PC-9 (cell line): ENCODE measurements at regions not wholly inside any gene's neighbourhood (a gene's known extent, or its start where the extent isn't known, plus 50 kb on each side); places are given as distances from the start of the nearest gene placed in this dataset.

ENCODE experiments used
- EZH2 ChIP-seq: fragments of 200-600 bp; sonication (generic); IDR thresholded peaks from 2 replicates; pipeline ENCODE4 v1.8.0; 2017; ENCODE audit warnings: antibody characterized with exemption, low read depth
- TF ChIP-seq, protein P1 (sequence below): fragments of 200-600 bp; sonication (generic); conservative IDR thresholded peaks from 2 replicates; pipeline ENCODE4 v1.6.1; 2017; ENCODE audit warnings: mixed run types, antibody characterized with exemption, mild to moderate bottlenecking, moderate library complexity

DNA sequence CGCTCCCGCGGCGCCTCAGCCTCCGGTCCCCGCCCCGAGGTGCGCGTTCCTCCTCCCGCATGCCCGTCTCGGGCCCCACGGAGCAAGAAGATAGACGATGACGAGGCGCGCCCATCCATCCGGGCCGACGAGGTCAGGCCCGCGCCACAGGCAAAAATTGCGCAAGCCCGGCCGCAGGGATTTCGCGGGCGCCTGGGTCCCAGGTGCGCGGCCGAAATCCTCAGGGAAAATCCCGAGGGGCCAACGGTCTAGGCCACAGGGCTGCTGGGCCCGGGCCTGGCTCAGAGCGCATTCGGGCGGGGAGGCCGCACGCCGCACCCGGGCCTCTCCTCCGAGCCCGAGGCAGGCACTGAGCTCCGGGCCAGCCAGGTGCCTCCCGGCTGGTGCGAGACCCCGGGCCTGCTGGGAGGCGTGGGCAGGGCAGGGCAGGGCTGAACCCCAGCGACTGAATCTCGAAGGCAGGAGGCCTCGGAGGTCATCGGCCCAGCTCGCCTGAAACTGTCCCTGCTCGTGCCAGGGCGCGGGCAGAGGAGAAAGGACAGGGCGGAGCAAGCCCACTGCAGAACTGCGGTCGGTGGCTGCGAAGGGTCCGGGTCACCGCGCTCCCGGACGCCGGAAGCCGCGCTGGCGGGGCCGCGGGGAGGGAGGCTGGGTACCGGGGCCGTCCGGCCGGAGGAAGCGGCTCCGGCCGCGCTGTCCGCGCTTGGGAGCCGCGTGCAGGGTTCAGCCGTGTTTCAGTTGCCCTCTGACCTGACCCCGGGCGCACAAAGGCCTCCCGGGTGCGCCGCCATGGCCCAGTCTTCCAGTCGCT lies 66.8 kb downstream of the FOXD1 start:
- TF ChIP-seq, protein P1, sequence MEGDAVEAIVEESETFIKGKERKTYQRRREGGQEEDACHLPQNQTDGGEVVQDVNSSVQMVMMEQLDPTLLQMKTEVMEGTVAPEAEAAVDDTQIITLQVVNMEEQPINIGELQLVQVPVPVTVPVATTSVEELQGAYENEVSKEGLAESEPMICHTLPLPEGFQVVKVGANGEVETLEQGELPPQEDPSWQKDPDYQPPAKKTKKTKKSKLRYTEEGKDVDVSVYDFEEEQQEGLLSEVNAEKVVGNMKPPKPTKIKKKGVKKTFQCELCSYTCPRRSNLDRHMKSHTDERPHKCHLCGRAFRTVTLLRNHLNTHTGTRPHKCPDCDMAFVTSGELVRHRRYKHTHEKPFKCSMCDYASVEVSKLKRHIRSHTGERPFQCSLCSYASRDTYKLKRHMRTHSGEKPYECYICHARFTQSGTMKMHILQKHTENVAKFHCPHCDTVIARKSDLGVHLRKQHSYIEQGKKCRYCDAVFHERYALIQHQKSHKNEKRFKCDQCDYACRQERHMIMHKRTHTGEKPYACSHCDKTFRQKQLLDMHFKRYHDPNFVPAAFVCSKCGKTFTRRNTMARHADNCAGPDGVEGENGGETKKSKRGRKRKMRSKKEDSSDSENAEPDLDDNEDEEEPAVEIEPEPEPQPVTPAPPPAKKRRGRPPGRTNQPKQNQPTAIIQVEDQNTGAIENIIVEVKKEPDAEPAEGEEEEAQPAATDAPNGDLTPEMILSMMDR, result no peak
- TF ChIP-seq EZH2, result no peak
